ENCODE measurements at regions not wholly inside any gene's neighbourhood (a gene's known extent, or its start where the extent isn't known, plus 50 kb on each side); places are given as distances from the start of the nearest gene placed in this dataset.
"Not testable (repeated sequence)": the region's sequence is repeated elsewhere in the genome, so short reads cannot be mapped to it uniquely, and the experiment has no call there.

DNA sequence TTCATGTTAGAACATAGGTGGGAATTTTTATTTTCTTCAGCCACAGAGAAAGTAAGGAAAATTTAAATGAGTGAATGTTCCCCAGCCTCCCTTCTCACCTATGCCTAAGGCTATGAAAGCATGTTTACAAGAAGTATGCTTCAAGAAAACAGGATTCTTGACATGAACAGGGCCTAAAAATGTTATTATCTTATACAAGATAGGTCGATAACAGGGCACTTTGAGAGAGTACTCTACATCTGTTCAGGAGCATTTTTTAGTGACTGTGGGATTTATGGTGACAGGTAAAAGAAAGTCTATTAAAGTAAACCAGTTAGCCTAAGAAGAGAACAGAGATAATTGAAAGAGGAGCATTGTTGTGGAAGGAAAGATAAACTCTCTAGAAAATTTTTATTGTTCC, 222.9 kb upstream of the DAAM1 start:
- Histone ChIP-seq H3K36me3 (replicated peaks; ENCODE audit: control insufficient read depth, insufficient read depth, low read length) (no peaks in the 10 kb centered on the region), H3K4me3 (ENCODE audit: insufficient read depth, low read depth, low read length) (no peak overlapping the region), H3K27me3 (ENCODE audit: control insufficient read depth, insufficient read depth, low read length) (no peaks in the 10 kb centered on the region)
- no peak for DNase-seq

DNA sequence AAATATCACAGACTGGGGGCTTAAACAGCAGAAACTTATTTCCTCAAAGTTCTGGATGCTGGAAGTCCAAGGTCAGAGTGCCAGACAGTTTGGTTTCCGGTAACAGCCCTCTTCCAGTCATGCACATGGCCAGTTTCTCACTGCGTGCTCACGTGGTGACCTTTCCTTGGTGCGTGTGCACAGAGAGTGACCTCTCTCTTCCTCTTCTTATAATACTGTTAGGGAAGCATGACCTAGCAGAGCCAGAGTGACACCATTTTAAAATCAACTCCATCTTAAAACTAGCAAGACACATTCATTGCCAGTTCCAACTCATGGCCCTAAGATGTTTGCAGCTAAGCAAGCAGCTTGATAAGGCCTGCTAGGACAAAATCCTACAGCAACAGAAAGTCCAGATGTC, 221.5 kb upstream of the DAAM1 start:
- DNase-seq = no peak
- H3K4me3 ChIP-seq (ENCODE audit: insufficient read depth, low read depth, low read length) = no peak overlapping the region
- no peaks in the 10 kb centered on the region for H3K27me3 ChIP-seq (ENCODE audit: control insufficient read depth, insufficient read depth, low read length)
- no peaks in the 10 kb centered on the region for H3K36me3 ChIP-seq (replicated peaks; ENCODE audit: control insufficient read depth, insufficient read depth, low read length)

DNA sequence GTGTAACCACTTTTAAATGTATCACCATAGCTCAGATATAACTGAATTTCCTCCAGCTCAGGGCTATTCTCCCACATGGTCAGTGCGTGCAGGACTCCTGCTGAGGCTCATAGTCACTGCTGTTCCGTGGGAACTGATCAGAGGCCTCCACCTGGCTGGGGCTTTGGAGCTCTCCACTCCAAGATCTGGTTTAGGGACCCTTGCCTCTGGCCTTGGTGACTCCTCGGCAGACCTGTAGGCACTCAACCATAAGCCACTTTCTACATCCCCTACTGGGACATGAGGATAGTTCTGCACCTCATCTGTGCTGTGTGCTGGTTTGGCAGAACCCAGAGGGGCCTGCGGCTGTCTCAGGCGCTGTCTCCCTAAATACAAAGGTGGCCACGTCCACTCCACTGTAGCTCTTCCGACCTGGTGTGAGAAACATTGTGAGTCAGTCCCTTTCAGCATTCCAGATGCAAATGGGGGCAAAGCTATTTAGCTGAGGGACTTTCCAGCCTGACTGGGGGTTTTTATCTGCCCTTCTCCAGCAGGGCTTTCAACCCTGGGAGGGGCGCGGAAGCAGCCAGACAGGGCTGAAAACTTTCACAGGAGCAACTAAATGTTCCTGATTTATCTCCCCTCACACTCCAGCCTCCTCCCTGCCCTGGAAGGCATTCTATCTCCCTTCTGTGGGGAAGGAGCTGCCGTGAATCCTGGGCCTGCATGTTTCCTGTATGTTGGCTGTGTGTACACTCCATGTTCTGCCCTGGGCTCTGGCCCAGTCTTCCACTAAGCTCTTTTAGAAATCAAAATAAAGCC, 218.3 kb upstream of the DAAM1 start:
- Histone ChIP-seq H3K27me3 (ENCODE audit: control insufficient read depth, insufficient read depth, low read length) (no peaks in the 10 kb centered on the region), H3K36me3 (replicated peaks; ENCODE audit: control insufficient read depth, insufficient read depth, low read length) (no peaks in the 10 kb centered on the region), H3K4me3 (ENCODE audit: insufficient read depth, low read depth, low read length) (no peak overlapping the region)
- DNase-seq = peak; percentile 22

DNA sequence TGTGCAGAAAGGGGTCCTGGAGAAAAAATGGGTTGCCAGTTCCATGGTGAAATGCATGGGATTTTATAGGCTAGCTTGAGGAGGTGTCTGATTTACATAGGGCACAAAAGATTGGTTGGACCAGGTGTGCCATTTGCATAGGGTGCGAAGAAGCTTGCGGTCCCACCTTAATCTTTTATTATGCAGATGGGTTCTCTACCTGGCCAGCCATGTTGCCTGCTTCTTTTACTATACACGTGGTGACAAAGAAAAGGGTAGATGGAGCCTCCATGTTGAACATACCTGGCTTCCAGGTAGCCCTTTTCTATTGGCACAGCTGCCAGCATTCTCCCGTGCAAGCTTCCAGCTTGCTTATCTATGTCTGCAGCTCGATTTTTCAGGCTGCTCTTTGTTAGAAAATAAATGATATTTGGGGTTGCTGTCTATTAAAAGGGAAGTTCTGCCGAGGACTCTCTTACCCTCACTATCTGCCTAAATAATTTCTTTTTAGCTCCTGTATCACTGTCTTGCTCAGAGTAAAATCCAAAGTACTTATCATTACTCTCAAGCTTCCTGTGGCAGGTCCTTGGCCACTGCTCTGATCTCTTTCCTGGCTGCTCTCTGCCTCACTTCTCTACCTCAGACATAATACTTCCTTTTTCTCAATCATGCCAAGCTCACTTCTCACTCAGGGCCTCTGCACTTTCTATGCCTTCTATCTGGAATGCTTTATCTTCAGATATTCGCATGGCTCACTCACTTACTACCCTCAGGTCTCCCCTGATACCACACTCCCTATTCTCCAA, 216.0 kb upstream of the DAAM1 start:
- no peaks in the 10 kb centered on the region for H3K27me3 ChIP-seq (ENCODE audit: control insufficient read depth, insufficient read depth, low read length)
- no peak overlapping the region for H3K4me3 ChIP-seq (ENCODE audit: insufficient read depth, low read depth, low read length)
- DNase-seq = no peak
- no peaks in the 10 kb centered on the region for H3K36me3 ChIP-seq (replicated peaks; ENCODE audit: control insufficient read depth, insufficient read depth, low read length)

DNA sequence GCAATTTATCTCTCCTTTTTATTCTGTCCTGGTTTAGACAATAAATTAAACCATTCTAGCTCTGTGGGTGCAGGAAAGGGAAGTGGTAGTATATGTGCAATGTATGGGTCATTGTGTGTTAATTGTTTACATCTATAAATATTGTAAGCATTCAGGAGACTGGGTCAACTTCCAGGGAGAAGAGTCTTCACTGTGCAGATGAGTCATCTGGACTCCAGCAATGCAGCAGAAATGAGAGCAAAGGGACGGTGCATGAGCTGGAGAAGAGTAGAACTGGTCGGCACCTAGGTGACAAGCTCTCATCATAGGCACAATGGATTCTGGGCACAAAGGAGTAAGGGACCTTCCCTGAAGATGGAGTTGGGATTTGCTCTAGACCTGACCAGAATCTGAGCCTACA, 211.1 kb upstream of the DAAM1 start:
- DNase-seq = no peak
- no peaks in the 10 kb centered on the region for H3K36me3 ChIP-seq (replicated peaks; ENCODE audit: control insufficient read depth, insufficient read depth, low read length)
- no peaks in the 10 kb centered on the region for H3K27me3 ChIP-seq (ENCODE audit: control insufficient read depth, insufficient read depth, low read length)
- H3K4me3 ChIP-seq (ENCODE audit: insufficient read depth, low read depth, low read length) = no peak overlapping the region

DNA sequence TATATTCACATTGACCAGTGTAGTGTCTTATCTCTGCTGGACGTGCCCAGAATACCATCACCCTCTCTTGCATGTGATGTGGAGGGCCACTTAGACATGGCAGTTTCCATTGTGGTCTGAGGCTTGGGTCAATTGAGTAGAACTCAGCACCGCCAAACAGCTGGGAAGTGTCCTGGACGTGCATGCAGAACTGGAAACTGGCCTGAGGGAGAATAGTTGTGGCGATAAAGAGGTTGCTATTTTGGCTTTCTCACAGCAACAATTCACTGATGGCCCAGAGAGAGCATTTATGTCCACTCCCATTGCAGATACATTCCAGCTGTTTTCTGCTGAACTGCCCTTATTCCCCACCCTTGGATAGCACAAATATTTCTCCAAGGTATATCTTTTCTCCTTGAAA, 210.1 kb upstream of the DAAM1 start:
- Histone ChIP-seq H3K4me3 (ENCODE audit: insufficient read depth, low read depth, low read length) (no peak overlapping the region), H3K36me3 (replicated peaks; ENCODE audit: control insufficient read depth, insufficient read depth, low read length) (no peaks in the 10 kb centered on the region), H3K27me3 (ENCODE audit: control insufficient read depth, insufficient read depth, low read length) (no peaks in the 10 kb centered on the region)
- DNase-seq = no peak

DNA sequence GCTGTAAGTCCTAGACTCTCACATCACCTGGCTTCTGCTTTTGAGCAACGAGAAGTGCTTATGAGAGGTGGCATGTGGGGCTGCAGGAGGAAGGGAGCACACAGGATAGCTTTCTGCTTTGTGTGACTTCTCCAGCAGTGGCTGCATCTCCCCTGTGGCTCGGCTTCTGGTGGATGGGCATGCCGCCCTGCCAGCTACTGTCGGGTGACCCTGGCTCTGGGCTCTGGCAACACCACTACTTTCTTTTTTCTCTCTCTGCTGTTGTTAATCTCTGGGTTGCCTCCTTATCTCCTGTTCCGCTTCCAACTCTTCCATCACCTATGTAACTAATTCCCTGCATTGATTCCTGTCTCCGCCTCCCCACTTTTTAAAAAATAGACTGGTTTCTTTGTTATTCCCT, 209.1 kb upstream of the DAAM1 start:
- Histone ChIP-seq H3K36me3 (replicated peaks; ENCODE audit: control insufficient read depth, insufficient read depth, low read length) (no peaks in the 10 kb centered on the region), H3K4me3 (ENCODE audit: insufficient read depth, low read depth, low read length) (no peak overlapping the region)

DNA sequence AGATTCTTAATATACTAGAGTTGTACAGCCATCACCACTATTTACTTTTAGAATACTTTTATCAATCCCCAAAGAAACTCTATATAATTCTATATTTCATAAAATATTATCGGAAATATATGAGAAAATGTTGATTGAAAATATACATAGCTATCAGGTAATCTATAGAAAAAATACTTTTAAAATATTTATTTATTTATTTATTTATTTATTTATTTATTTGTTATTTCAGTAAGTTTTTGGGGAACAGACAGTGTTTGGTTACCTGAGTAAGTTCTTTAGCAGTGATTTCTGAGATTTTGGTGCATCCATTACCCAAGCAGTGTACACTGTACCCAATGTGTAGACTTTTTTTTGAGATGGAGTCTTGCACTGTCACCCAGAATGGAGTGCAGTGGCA, 206.6 kb upstream of the DAAM1 start:
- no peak overlapping the region for H3K4me3 ChIP-seq (ENCODE audit: insufficient read depth, low read depth, low read length)
- no peak for DNase-seq
- no peaks in the 10 kb centered on the region for H3K36me3 ChIP-seq (replicated peaks; ENCODE audit: control insufficient read depth, insufficient read depth, low read length)
- H3K27me3 ChIP-seq (ENCODE audit: control insufficient read depth, insufficient read depth, low read length) = no peaks in the 10 kb centered on the region

More for the DNA sequence above, 209.1 kb upstream of the DAAM1 start:
- H3K27me3 ChIP-seq (ENCODE audit: control insufficient read depth, insufficient read depth, low read length) = no peaks in the 10 kb centered on the region
- no peak for DNase-seq

DNA sequence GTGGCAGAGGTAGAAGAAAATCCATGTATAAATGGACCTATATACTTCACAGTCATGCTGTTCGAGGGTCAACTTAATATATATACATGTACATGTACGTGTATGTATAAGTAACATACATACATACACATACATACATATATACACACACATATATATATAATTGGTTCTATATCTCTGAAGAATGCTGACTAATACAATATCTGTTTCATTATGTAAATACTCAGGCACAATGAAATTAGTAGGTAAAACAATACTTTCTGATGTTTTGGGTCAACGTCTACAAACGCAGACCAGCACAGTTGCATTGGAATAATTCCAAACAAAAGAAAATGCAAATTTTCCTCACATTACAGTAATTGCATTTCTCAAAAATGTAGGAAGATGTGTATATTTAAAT, 202.7 kb upstream of the DAAM1 start:
- Histone ChIP-seq H3K27me3 (ENCODE audit: control insufficient read depth, insufficient read depth, low read length) (no peaks in the 10 kb centered on the region), H3K4me3 (ENCODE audit: insufficient read depth, low read depth, low read length) (no peak overlapping the region), H3K36me3 (replicated peaks; ENCODE audit: control insufficient read depth, insufficient read depth, low read length) (no peaks in the 10 kb centered on the region)
- DNase-seq = no peak

DNA sequence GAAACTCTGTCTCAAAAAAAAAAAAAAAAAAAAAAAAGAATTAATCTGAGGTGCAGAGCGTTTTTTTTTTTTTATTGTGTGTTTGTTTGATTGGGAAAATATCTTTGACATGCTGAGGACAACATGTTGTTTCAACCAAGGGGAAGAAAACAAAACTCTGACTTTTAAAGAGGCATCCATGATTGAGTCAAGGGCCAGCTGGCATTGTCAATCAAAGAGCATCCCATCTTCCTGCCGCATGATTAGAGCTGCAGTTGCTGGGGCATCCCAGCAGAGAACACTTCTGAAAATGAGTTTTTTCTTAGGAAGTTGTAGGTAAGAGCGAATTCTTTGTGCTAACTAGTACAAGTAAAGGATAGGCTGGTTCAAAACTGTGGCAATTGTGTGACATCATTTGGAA, 200.9 kb upstream of the DAAM1 start:
- no peaks in the 10 kb centered on the region for H3K27me3 ChIP-seq (ENCODE audit: control insufficient read depth, insufficient read depth, low read length)
- H3K36me3 ChIP-seq (replicated peaks; ENCODE audit: control insufficient read depth, insufficient read depth, low read length) = no peaks in the 10 kb centered on the region
- no peak overlapping the region for H3K4me3 ChIP-seq (ENCODE audit: insufficient read depth, low read depth, low read length)
- no peak for DNase-seq

DNA sequence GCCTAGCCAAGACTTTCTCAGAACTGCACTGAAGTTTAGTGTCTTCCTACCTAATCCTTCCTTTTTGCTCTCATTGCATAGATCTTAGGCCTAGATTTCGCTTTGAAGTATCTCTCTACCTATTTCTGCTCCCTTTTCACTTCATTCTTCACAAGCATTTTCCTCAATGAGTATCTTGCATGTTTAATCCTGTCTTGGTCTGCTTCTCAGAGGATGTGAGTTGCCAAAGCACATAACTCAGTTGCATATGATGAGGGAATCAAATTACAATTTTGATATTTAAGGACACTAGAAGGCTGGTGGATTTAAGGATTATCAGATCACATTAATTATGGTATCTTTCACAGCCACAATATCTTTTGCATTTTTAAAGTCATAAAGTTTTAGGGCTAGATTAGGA, 195.5 kb upstream of the DAAM1 start:
- no peaks in the 10 kb centered on the region for H3K27me3 ChIP-seq (ENCODE audit: control insufficient read depth, insufficient read depth, low read length)
- no peak for DNase-seq
- H3K36me3 ChIP-seq (replicated peaks; ENCODE audit: control insufficient read depth, insufficient read depth, low read length) = no peaks in the 10 kb centered on the region
- H3K4me3 ChIP-seq (ENCODE audit: insufficient read depth, low read depth, low read length) = no peak overlapping the region

DNA sequence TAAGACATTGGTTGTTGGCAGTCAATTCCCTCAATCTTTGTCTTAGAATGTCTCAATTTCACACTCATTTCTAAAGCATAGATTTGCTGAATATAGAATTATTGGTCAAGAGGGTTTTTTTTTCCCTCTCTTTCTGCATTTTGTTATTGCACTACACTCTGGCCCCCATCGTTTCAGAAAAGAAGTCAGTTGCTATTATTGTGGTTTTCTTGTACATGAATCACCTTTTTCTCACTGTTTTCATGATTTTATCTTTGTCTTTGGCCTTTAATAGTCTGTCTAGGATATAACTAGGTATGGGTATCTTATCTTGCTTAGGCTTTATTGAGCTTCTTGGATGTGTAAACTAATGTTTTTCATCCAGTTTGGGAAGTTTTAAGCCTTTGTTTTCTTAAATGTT, 194.3 kb upstream of the DAAM1 start:
- DNase-seq = no peak
- no peaks in the 10 kb centered on the region for H3K36me3 ChIP-seq (replicated peaks; ENCODE audit: control insufficient read depth, insufficient read depth, low read length)
- no peak overlapping the region for H3K4me3 ChIP-seq (ENCODE audit: insufficient read depth, low read depth, low read length)
- no peaks in the 10 kb centered on the region for H3K27me3 ChIP-seq (ENCODE audit: control insufficient read depth, insufficient read depth, low read length)

DNA sequence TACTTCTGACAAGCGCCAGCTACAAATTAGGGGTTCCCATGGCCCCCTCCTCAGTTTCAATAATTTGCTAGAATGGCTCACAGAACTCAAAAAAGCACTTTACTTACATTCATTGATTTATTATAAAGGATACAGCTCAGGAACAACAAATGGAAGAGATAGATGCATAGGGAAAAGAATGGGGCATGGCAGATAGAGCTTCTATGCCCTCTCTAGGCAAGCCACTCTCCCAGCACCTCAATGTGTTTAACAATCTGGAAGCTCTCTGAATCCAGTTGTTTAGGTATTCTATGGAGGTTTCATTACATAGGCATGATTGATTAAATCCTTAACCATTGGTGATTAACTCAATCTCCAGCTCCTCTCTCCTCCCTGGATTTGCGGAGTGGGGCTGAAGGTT, 184.5 kb upstream of the DAAM1 start:
- DNase-seq = no peak
- Histone ChIP-seq H3K27me3 (ENCODE audit: control insufficient read depth, insufficient read depth, low read length) (no peaks in the 10 kb centered on the region), H3K36me3 (replicated peaks; ENCODE audit: control insufficient read depth, insufficient read depth, low read length) (no peaks in the 10 kb centered on the region), H3K4me3 (ENCODE audit: insufficient read depth, low read depth, low read length) (no peak overlapping the region)

DNA sequence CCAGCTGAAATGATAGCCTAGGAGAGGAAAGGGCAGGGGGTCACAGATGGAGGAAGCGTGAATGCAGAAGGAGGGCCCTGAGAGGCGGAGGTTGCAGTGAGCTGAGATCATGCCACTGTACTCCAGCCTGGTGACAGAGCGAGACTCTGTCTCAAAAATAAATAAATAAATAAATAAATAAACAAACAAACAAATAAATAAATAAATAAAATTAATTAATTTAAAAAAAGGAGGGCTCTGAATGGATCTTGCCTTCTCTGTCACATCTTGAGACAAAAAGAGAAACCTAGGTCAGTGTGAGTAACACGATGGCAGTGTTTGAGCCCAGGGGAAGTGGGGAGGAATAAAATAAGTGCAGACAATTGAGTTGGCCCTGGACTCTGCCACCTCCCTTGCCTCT, 182.3 kb upstream of the DAAM1 start:
- not testable (repeated sequence) for H3K4me3 ChIP-seq (ENCODE audit: insufficient read depth, low read depth, low read length); H3K27me3 ChIP-seq (ENCODE audit: control insufficient read depth, insufficient read depth, low read length); H3K36me3 ChIP-seq (replicated peaks; ENCODE audit: control insufficient read depth, insufficient read depth, low read length); DNase-seq

DNA sequence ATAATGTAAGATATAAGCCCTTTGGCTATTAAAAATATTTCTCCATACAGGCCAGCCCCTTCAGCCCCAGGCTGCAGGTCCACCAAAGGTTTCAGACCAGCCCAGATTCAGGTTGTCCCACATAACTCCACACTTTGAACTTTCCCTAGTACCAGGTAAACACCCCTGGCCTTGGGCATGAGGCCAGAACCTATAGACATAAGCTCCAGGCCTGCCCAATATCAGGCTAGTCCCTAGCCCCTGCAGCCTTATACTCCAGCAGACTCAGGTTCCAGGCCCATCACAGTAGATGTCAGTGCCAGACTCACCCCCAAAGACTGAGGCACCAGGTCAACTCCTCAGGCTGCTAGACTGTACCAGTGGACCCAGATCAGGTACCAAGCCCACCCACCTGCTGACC, 178.5 kb upstream of the DAAM1 start:
- no peak for DNase-seq
- no peaks in the 10 kb centered on the region for H3K27me3 ChIP-seq (ENCODE audit: control insufficient read depth, insufficient read depth, low read length)
- H3K4me3 ChIP-seq (ENCODE audit: insufficient read depth, low read depth, low read length) = no peak overlapping the region
- no peaks in the 10 kb centered on the region for H3K36me3 ChIP-seq (replicated peaks; ENCODE audit: control insufficient read depth, insufficient read depth, low read length)

All from H7 (cell line).